Iris pigment epithelial cell (primary cell): ENCODE measurements at regions not wholly inside any gene's neighbourhood (a gene's known extent, or its start where the extent isn't known, plus 50 kb on each side); places are given as distances from the start of the nearest gene placed in this dataset.

Source experiments
- DNase-seq: peaks from one replicate; pipeline ENCODE4 v3.0.0-alpha.2; 2011; ENCODE audit warnings: low read depth

DNA sequence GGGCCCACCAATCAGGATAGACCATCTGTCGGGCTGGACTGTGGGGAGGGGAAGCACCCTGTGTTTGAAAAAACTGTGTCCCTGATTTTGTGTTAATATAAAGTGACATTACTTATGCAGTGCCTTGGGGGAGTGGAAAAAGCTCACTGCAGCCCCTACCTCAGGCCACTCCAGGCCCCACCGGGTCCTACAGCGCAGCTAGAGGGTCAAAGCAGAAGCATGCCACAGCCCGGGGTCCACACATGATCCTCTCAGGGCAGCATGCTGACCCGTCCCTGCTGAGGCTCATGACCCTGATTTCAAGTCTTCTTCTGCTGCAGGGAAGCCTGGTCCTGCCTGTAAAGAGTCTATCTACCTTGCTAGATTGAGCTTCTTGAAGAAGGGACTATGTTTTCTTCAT lies 133.0 kb upstream of the PLCB4 start:
- no peak for DNase-seq

DNA sequence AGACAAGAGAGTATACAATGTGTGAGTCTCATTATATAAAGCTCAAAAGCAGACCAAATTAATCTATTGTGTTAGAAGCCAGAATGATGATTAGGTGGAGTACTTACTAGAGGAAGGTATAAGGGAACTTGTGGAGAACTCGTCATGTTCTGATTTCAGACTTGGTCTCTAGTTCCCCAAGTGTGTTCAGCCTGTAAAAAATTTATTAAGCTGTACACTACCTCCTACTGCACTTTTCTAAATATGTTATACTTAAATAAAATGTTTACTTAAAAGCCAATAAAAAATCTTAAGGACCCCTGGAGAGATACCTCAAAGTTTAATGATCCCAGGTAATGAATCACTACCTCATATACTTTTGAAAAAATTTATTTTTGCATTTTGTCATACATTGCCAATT lies 130.4 kb upstream of the PLCB4 start:
- DNase-seq: no peak

DNA sequence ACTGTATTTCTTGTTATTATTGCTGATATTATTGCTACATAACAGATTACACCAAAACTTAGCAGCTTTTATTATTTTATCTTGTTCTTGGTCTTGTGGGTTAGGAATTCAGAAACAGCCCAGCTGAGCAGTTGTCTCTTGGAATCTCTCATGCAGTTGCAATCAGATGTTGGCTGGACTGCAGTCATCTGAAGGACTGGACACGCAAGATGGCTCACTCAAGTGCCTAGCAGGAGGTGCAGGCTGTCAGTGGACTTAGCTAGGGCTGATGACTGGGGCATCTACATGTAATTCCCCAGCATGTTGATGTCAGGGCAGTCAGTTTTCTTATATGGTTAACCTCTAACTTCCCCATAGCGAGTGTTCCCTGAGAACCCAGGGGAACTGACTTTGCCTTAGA lies 128.6 kb upstream of the PLCB4 start:
- peak; percentile 78 for DNase-seq

DNA sequence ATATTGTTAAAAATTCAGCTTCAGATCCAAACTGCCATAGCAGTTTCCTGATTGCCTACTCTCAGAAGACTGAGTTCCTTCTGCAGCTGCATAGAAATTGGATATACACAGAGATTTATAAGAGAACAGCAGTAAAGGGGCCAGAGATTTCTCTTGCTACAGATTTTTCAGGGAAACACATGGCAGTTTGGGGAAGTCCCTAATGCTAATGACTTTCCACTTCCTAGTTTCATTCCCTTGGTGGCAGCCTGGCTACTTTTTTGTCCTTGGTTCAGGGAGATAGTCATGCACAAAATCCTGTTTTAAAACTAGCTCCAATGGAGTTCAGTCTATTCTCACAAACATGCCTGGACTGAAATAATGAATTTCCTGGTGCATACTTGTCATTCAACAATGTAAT lies 125.3 kb upstream of the PLCB4 start:
- no peak for DNase-seq

DNA sequence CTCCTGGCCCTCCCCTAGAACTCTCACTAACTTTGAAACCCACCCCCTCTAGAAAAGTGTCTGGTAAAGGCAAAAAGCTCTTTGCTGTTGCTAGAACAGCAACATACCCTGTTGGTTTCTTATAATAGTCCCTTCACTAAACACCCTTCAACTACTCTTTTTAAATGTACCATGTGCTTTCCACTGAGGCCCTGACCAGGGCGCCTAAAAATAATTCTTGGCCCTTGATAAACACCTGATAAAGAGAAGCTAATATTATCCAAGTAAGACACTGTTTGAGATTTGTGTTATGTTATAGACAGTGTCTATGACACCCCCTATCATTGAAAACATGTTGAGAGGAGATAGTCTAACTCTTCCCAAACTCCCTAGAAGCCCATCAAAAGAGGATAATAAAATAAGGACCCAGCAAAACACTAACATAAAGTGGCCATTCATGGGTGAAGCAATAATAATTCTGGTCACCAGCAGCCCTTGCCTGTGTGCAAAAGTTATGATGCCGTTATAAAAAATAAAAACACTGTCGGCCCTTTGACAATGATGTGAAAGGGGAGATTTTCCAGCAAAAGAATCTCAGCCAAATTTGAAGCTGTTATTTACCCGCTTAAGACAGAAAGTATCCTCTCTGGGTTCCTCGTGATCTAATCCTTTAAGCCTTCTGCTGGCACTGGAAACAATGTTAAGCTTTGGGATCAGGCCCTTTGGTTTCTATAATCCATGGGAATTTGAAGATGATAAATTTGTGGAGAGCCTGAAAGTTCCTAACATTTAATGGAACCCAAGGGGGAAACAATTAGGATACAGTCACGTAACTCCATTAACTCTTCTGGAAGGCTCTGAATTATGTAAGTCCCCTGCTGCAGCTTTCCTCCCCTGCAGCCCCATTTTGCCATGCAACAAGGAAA lies 122.6 kb upstream of the PLCB4 start:
- DNase-seq: peak; percentile 31

DNA sequence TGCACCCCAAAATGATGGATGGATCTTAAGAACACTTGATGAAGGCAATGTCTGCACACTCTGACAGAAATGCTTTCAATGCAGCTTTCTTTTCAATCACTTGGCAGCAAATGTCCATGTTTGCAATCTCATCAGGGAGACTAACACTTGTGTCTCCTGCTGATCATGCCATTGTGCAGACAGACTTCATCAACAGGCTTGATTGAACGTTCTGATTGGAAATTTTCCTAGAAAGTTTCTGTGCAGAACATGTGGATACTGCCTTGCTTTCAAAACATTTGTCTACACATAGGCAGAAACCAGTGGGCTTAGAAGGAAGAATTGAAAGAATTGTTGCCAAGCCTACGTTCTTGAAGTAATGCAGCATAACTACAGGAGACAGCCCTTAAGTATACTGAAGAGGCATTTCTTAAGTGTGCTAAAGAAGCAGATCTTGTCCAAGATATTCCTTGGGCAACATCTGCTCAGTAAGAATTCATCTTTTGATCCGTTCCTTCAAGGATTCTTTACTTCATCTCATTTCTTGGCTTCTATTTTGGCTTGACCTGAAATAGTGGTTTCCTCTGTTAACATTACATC lies 120.4 kb upstream of the PLCB4 start:
- DNase-seq: no peak

DNA sequence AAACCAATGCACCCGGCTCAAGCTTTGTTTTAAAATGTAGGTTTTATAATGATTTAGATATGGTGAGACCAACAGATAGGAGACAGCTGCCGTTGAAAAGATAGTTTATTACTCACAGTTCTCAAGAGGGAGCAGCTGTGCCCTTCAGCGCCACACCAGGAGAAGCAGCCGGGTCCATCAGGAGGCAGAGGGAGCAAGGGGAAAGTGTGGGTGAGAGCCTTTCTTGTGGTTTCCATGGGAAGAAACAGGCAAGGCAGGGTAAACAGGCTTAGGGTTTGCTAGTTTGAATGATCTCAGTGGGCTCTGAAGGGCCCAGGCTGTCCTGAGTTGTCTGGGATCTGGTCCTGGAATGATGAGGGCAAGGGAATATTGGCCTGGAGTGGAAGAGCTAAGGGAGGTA lies 117.7 kb upstream of the PLCB4 start:
- DNase-seq: no peak

DNA sequence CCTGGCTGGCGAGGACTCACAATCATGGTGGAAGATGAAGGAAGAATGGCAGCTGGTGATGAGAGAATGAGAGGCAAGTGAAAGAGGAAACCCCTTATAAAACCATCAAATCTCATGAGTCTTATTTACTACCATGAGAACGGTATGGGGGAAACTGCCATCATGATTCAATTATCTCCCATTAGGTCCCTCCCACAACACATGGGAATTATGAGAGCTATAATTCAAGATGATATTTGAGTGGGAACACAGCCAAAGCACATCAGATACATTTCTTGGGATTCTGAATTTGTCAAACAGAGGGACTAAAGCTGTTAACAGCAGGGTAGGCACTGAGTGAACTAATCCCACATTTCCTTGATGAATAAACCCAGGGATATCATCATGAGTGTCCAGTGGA lies 116.2 kb upstream of the PLCB4 start:
- DNase-seq: no peak

DNA sequence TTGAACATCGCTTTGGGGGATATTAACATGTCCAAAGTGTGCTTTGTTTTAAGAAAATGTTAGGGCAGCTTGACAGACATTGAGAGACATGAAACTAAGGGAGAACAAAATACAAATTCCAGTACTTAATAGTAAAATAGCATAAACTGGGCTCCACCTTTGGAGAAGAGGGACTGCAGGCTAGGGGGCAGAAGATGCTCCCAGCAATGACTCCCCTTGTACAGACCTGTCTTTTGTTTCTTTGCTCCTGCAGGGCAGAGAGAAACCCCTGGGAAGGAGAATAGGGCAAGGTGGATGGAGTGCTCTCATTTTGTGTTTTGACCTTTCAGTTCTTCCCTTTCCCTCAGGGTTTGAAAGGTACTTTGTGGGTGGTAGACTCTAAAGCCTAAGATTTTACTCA lies 115.6 kb upstream of the PLCB4 start:
- DNase-seq: no peak

DNA sequence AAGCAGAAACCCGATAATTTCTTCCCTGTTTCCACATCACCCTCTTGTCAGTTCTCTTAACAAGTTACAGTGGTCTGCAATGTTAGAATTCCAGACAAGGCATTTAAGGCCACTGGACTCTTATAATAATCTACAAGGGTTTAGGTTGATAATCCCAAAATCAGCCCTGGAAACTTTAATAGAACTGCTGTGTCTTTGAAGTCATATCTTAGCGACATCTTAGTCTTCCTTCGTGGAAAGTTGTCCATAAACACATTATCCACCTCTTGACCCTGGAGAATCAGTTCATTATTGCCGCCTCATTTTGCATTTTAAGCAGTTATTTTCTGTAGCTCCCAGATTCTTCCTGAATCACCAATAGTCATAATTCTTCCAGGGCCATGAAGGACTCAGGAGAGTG lies 108.6 kb upstream of the PLCB4 start:
- no peak for DNase-seq

DNA sequence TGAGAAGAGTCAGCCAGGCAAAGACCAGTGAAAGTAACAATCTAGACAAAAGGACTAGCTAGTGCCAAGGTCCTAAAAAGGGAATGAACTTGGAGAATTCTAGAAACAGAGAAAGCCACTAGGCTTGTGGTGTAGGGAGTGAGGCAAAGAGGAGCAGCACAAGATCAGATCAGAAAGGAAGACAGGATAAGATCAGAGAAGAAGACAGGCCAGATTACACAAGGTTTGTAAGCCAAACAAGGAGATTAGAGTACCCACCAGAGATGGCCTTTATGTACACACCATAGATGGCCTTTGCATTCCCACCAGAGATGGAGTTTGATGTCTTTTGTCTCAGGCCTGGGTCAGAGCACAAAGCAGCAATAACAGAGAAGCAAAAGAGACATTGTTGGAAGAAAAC lies 105.6 kb upstream of the PLCB4 start:
- DNase-seq: no peak

DNA sequence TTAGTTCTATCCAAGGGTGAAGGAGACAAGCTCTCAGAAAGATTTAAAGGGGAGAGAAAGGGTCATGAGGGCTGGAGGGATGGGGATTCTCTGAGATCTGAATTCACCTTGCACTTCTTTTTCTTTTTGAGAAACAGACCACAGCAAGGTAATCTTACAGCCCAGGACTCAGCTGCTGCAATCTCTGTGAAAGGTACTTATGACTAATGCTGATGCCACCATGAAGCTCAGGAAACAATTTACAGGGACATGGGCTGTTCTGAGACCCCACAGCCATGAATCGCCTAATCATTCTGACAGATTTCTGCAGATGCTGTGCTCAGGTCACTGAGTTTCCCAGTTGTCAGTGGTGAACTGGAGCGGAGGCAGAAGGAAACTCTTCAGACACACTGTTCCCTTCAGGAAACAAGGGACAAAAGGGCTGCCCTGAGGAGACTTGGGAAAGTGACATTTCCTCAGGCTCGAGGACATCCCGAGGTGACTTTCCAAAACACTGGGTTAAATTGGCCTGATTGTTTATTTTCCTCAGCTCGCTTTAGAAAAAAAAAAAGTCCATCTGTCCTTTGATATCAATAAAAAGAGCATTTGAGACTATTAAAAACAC lies 103.8 kb upstream of the PLCB4 start:
- DNase-seq: no peak

DNA sequence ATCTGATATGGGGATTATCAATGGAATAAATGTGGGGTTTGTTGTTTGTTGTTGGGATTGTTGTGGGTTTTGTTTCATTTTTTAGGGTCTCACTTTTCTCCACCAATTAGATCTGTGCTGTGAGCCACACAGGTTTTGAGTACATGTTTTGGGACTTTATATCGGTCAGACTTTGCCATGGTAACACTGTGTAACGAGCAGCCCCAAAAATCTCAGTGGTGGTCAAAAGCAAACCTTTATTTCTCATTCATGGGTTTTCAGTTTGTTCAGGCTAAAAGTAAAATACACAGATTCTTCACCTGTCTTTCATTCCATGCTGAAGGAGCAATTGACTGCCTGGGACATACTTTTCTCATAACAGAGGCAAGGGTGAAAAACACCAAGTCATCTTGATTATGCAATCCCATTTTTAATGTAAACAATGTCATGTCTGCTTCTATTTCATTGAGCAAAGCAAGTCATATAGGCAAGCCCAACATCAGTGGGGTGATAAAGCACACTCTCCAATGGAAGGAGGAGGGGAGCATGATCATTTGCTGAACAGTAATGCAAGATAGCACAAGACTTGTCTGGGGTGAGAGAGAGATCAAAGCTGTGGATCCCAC lies 101.1 kb upstream of the PLCB4 start:
- DNase-seq: peak; percentile 22

DNA sequence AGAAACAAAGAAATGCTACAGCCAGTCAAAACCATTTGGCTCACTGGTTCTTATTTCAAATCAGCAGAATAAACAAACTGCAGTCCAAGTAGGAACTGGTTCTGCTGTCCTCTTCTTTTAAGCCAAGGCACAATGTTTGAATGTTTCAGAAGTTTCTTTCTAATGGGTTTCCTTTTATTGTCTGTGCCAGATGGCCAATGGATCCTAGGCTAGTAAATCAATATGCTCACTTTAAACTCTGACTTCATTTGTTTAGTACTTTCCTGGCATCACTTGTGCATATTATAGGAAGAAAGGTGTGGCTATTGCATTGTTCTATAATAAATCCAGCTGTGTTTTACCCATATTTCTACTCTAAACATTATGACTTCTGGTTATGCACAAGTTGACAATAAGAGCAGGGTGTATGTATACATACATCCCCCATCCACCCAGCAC lies 99.7 kb upstream of the PLCB4 start:
- DNase-seq: no peak

DNA sequence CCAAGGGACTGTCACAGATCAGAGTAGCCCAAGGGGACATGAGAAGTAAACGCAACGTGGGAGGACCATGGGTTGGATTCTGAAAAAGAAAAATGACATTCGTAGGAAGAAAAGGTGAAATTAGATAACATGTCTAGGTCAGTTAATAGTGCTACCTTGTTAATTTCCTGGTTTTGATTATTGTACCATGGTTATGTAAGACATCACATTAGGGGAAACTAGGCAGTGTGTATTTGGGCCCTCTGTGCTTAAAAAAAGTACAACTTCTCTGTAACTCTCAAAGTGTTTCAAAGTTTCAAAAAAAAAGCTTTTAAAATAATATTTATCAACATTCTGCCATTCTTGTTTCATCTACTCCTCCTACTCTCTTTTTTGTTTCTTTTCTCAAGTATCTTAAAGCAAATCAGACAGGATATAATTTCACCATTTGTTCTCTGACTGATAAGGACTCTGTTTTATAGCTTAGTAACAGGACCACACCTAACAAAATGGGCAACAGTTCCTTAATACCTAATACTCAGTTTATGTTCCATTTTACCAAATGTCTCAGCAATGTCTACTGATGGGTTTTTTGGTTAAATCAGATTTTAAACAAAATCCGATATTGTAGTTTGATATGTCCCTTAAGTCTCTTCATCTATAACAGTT lies 97.1 kb upstream of the PLCB4 start:
- no peak for DNase-seq

DNA sequence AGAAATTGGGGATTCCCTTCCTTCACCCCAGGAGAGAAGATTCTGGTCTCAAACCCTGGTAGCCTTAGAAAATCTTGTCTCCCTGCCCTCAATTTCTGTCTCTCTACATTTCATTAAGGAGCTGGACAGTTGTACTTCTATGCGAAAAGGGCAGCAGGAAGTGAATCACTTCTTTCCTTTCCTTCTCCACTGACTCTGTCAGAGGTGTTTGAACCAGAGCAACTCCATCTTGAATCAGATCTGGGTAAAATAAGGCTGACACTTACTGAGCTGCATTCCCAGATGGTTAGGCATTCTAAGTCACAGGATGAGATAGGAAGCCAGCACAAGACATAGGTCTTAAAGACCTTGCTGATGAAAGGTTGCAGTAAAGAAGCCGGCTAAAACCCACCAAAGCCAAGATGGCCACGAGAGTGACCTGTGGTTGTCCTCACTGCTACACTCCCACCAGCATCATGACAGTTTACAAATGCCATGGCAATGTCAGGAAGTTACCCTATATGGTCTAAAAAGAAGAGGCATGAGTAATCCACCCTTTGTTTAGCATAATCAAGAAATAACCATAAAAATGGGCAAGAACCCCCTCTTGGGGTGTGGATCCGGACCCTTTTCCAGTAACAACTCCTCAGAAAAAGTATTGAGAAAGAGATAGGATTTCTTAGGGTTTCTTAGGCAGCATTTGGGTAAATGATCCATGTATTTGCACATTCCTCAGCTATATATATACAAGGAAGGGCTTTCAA lies 95.8 kb upstream of the PLCB4 start:
- peak; percentile 5 for DNase-seq

DNA sequence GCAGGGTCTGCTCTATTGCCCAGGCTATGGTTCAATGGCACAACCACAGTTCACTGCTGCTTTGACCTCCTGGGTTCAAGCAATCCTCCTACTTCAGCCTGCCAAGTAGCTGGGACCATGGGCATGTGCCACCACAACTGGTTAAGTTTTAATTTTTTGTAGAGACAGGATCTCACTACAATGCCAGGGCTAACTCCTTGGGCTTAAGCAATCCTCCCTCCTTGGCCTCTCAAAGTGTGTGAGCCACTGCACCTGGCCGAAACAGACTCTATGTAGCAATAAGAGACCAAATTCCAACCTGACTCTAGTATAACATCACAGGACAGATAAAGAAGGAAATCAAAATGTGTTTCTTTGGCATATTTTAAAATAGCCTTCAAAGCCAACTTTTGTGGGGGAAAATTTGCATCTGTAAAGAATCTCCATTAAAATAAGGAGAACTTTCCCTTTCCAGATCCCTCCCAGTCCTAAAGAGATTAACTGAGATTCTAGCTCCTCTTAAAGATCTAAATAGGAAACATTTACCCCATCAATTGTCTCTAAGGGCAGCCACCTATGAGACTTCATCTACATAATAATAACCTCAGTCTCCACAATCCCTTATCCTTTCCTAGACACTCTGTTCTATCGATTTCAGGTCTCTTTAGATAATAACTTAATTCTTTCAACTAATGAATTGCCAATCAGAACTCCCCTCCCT lies 94.7 kb upstream of the PLCB4 start:
- DNase-seq: no peak

DNA sequence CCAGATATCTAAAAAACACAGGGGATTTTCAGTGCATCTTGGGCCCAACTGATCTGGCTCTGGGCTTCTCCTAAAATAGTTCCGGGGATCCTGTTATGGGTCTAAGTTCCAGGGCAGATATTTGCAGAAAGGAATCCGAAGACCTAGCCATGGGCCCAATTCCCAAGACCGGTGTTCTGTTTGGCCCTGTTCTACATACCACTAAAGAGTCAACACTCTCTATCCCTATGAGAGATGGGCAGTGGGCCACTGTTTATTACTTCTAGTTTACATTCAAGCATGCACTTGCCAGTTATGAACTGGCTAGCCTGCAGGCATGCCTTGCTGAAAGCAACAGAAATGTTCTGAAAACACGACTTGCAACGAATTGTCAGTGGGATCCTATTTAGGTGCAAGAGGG lies 87.4 kb upstream of the PLCB4 start:
- no peak for DNase-seq

DNA sequence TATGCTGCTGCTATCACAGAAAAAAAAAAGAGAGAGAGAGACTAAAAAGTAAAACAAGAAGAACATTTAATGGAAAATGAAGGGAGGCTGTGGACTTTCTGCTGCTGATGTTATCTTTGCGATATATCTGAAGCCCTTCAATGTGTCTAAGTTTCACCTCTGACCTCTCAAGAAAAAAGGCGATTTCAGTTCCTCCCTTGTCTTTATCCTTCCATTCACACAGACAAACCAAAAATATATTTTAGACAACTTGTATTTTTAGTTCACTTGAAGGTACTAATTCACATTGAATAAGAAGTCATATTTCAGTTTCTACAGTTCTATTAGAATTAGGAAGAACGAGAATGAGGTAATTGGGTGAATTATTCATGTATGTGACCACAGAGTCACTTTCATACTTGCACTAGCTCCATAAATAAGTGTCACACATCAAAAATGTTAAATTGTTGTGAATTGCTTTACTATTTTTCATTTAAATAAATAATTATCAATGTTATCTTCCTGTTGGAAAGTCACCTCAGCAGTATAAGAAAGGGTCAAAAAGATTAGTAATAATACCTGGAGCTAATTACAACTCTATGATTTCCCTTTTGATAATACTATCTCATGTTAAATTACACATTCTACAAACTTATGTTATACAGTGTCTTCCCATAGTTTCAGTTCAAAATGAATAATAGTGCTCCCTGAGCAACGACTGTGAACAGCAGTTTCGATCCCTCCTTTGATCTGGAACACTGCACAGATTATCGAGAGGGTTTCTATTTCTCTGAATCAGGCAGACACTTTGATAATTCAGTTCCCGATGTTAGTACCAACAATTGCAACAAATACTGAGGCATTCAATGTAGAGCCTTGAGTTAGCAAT lies 85.2 kb upstream of the PLCB4 start:
- no peak for DNase-seq

DNA sequence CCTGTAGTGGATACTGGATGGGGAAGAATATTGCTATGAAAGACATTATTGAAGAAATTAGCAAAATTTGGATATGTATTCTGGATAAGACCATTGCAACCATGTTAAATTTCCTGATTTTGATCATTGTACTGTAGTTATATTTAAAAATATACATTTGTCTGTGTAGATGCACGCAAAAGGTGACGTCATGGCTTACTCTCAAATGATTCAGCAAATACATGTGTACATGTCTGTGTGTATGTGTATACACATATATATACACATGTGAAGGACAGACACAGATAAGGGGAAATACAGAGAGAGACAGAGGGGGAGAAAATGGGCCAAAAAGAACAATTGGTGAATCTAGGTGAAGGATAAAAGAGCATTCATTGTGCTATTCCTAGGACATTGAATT lies 82.3 kb upstream of the PLCB4 start:
- DNase-seq: no peak
